HG03135 (cell line): ENCODE measurements at regions not wholly inside any gene's neighbourhood (a gene's known extent, or its start where the extent isn't known, plus 50 kb on each side); places are given as distances from the start of the nearest gene placed in this dataset.
"Not testable (repeated sequence)": the region's sequence is repeated elsewhere in the genome, so short reads cannot be mapped to it uniquely, and the experiment has no call there.

ENCODE experiments used
- ATAC-seq: cut with Tn5 transposase; IDR thresholded peaks from one replicate; pipeline ENCODE4 v1.9.1; 2021; ENCODE audit warnings: mild to moderate bottlenecking, moderate library complexity; ENCODE audit not compliant: unreplicated experiment

- ATAC-seq, result no peak
Observed at GRCh38 chr14:34050606-34051005, 99.7 kb upstream of the EGLN3 start.

- ATAC-seq, result no peak
Observed at GRCh38 chr14:34049790-34050189, 98.9 kb upstream of the EGLN3 start.

GRCh38 chr14:34049187-34049586 is 98.3 kb upstream of the EGLN3 start:
- ATAC-seq, result not testable (repeated sequence)

DNA sequence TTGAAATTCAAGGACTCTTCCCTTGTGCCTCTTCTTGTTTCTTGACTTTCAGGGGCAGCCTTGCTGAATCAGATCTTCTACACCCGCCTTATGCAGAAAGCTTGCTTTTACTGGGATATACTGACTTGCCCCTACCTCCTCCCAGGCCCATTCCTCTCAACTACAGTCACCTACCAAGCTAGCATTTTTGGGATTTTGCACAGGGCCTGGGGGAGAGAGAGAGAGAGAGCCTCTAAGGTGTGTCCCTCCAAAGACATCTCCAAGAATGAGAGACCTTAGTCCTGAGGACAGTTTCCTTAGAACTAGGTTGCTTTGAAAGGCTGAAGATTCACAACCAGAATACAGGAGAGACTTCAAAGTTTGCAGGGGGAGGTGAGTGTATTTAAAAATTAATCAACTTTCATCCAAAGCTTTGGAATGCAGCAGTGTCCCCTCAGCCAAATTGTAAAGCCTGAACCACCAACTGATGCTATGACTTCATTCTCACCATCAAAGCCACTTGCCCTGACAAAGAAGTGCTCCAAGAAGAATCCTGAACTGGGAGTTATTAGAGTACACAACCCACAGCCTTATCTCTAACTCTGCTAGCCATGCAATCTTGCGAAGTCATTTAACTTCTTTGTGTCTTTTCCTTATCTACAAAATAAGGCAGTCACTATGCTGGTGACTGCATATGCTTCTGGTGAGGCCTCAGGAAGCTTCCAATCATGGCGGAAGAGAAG is 96.1 kb upstream of the EGLN3 start:
- ATAC-seq, result no peak

- ATAC-seq, result no peak
Observed at GRCh38 chr14:34044666-34045306, 93.9 kb upstream of the EGLN3 start.

DNA sequence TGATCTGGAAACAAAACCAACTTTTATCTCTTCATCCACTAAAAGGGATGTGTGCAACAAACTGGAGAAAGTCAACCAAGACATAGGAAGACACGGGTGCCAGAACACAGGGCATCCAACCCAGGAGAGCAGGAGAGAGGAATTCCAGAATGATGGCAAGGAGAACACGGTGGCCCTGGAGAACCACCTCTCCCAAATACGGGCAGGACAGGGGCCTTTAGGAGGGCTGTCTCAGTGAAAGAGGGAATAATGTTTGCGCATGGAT is 93.4 kb upstream of the EGLN3 start:
- no peak for ATAC-seq

DNA sequence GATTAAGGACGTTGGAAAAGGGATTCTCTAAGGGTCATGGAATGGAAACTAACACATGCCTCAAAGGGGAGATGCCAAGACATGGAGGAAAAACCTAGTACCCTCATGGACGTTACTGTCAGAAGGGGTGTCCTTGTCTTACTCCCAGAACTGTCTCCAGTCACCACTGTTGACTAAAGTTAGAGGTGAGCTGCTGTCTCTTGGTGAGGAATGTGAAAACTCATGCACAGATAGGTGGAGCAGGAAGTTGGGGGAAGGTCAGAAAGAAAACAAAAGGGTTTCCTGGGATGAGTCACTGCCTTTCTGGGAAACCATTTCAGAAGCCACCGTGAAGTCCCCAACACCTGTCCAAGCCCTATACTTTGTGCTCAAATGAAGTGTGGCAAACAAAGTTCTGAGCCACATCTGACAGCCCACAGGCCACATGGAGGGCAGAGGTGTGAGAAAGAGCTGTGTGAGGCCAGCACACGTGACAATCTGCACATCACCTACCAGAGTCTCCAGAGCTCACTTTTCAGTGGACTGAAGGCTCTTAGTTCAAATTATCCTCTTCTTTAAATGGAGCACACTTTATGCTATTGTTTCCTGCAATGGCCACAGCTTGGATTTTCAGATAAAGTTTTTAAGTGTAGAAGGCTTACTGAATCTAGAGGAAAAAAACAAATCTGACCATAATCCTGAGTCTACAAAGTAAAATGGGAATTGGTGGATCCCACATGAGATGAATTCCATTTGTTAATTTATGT is 92.9 kb upstream of the EGLN3 start:
- peak; percentile 79 for ATAC-seq

GRCh38 chr14:34041220-34041619 is 90.3 kb upstream of the EGLN3 start:
- ATAC-seq, result no peak

DNA sequence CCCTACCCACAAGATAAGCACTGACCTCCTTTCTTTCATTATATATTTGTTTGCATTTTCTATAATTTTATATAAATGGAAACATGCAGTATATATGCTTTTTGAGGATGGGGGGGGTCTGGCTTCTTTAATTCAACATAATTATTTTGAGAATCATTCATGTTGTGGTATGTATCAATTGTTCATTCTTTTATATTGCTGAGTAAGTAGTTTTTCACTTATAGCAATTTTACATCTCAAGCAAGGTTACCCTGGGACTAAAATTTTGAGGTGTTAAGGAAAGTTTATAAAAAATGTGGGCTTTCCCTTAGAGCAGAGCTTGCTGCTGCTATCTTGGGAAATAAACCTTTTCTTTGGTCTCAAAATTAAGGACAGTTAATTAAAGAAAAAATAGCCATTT is 89.9 kb upstream of the EGLN3 start:
- no peak for ATAC-seq

DNA sequence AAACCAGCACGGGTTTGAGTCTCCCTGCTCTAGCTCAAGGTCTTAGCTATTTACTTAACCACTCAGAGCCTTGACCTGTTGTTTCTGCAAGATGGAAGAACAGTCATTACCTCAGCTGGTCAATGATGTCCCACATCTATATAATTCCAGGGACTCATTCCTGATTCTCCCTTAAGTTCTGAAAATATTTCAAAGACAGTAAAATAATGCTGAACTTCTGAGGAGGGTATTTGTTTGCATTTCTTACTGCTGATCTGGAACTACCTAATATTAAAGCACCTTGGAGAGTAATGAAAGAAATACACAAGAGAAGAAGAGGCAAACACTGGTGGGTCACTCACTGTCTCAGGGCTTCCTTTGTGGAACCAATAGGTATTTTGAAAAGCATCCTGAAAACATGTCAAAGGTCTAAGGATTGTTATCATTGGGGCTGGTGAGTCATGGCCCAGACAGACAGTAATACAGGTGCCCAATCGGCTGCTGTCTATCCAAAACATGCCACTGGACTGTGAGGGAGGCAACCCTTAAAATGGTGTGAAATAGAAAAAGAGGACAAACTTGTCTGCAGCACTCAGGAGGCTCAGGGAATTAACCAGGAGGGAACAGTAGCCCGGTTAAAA is 88.7 kb upstream of the EGLN3 start:
- ATAC-seq, result no peak

DNA sequence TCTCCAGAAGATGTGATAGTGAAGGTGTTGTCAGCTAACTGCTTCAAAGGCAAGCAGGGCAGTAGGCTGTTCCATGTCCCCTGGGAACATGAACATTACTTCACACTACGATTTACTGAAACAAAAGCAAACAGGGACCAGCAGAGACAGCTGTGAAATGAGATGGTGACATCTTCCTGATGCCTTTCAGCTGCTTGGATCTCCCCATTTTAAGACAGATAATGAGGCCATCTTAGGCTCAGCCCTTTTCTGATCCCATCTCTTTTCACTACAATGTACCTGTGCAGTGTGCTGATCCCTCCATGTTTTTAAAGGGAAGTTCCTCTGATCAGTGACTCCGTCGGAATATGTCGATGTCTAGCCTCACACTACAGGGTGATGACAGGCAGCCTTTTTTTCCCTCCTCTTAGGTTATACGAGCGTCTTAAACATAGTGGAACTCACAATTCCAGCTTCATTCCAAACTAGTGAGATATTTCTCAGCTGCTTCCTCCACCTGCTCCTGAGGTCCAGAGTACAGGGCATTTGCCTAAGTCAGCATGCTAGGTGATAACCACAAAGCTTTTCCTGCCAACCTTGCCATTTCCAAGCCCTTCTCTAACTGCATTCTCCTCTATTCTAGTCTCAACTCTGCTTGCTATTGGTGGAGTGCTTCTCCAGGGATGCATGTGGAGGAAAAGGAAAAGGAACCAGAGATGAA is 87.6 kb upstream of the EGLN3 start:
- no peak for ATAC-seq

DNA sequence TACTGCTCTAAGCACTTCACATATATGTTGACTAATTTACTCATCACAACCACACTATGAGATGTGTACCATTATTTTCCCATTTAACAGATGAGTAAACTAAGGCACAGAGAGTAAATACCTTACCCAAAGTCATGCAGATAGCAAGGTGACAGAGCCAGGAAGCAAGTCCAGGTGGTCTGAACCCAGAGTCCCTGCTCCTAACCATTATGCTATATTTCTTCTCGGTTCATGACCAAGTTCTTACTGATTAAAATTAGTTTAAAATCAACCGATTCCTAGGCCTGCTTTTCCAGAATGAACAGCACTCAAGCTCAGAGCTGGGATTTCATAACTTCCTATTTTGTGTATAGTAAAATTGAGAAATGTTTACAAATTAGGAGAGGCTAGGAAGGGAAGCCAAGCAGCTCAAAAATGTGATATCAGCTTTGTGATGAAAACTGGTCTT is 85.5 kb upstream of the EGLN3 start:
- no peak for ATAC-seq

DNA sequence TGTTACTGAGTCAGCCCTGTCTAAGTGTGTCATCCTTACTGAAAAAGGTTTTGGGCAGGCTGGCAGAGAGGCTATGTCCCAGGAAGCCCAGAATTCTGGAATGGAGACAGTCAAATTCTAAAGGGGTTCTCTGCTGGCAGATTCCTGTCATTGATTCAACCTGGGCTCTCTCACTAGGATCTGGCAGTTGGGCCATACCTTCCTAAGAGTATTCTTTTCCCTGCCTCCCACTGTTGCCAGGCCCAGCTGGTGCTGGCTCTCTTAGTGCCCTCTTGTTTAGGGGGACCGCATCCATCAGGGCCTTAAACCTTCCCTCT is 85.0 kb upstream of the EGLN3 start:
- no peak for ATAC-seq

GRCh38 chr14:34035177-34035933 is 84.5 kb upstream of the EGLN3 start:
- no peak for ATAC-seq

DNA sequence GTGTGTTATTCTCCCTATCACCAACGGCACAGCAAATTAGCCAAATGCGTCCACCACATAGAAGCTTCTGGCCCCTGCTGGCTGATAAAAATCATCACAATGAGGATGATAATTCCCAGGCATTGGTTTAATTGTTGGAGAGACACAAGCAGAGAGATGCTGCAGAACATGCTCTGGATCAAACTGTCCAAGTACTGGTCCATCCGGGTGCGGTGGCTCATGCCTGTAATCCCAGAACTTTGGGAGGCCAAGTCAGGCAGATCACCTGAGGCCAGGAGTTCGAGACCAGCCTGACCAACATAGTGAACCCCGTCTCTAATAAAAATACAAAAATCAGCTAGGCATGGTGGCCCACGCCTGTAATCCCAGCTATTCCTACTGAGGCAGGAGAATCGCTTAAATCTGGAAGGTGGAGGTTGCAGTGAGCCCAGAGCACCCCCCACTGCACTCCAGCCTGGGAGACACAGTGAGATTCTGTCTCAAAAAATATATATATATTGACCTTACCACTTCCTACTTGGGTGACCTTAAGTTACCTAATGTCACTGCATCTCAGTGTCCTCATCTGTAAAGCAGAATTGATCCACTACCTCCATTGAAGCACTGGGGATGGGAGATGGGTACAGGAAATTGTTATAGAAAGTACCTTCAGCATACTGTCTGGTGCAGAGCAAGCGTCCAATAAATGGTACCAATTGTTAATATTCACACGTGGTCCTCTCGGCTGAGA is 83.7 kb upstream of the EGLN3 start:
- no peak for ATAC-seq

- no peak for ATAC-seq
Observed at GRCh38 chr14:34032720-34033119, 81.8 kb upstream of the EGLN3 start.

DNA sequence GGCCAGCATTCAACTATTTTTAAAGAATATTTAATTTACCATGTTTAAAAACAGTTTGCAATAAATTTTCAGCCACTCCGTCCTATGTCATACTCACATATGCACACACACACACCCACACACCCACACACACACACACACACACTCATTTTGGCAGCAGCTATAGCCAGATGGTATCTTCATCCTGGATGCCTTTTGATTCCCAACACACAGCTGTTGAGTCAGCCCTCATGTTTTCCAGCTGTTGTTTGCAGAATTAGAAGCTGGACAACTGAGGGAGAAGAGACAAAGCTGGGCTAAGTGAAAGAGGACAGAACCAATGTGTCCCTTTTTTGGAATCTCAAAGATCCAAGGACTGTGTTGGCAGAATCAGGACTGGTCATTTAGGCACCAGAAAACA is 80.0 kb upstream of the EGLN3 start:
- no peak for ATAC-seq

DNA sequence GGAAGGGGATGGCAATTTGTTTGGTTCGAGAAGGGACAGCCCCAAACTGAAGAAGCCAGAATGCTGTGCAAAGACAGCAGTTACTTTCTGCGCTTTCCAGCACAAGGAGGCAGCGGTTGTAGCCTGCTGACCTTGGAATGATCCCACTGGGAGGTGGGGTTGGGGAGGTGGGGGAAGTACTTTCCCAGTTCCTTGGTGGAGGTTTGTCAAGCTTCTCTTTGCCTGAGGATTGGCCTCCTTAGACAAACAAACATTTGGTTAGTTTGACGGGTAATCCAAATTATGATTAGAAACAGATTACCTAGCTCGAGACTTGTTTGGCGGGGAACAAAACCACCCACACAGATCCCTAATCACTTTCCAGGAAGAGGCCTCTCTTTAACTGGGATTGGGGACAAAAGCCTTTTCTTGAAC is 79.1 kb upstream of the EGLN3 start:
- no peak for ATAC-seq

DNA sequence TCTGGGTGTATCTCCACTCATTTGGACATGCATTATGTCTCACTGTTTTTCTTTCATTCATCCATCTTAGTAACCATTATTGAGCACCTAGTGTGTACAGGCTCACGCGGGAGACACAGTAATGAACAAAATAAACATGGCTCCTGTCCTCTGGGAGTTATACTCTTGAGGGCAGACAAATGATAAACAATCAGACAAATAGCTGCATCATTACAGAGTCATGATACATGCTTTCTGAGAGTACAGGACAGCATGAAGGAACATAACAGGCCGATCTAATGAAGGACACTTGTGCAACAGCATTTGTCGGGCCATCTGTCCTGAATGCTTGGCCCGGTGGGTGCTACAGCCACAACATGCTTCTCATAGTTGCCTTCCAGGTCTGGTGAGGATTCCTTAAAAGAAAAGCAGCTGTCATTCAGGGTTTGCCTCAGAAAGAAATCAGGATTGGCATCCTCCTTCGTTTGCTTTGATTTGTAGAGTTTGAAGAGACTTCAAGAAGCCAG is 77.2 kb upstream of the EGLN3 start:
- no peak for ATAC-seq
